ENCODE measurements at regions not wholly inside any gene's neighbourhood (a gene's known extent, or its start where the extent isn't known, plus 50 kb on each side); places are given as distances from the start of the nearest gene placed in this dataset.
"Not testable (repeated sequence)": the region's sequence is repeated elsewhere in the genome, so short reads cannot be mapped to it uniquely, and the experiment has no call there.

DNA sequence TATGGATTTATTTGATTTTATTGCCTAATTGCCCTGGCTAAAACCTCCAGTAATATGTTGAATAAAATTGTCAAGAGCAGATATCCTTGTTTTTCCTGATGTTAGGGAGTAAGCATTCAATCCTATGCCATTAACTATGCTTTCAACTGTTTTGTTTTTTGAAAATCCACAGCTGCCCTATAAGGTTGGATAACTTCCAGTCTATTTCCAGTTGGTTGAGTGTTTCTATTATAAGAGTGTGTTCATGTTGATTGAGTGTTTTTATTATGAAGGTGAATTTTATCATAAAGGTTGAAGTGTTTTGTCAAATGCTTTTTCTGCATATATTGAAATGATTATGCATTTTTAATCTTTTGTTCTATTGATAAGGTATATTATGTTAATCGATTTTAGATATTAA lies 149.9 kb upstream of the SCN7A start:
- no peak for DNase-seq (ENCODE audit: low read depth in 2 of 2)

DNA sequence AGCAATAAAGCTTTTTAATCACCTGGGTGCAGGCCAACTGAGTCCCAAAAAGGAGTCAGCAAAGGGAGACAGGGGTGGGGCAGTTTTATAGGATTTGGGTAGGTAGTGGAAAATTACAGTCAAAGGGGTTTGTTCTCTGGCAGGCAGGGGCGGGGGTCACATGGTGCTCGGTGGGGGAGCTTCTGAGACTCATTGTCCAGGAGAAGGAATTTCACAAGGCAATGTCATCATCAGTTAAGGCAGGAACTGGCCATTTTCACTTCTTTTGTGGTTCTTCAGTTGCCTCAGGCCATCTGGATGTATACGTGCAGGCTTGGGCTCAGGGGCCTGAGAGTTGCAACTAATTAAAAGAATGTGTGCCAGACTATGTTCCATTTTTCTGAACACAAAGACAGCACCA lies 147.5 kb upstream of the SCN7A start:
- DNase-seq (ENCODE audit: low read depth in 2 of 2): not testable (repeated sequence)

DNA sequence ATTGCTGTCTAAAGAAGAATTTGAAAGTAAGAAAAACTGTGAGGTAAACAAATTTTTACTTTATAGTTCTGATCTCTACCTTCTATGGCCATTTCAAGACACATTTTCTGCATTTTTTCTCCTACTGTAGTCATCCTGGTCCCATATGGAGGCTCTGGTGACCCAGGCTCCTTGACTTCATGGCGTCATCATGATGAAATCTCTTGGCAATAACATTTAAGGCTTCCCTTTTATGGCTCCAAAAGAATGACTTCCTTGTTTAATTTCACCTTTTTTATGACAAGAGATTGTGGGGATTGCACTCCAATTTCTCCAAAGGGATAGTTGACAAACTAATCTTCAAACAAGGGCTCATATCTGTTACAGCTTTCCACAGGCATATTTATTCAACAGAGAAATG lies 143.0 kb upstream of the SCN7A start:
- no peak for DNase-seq (ENCODE audit: low read depth in 2 of 2)

DNA sequence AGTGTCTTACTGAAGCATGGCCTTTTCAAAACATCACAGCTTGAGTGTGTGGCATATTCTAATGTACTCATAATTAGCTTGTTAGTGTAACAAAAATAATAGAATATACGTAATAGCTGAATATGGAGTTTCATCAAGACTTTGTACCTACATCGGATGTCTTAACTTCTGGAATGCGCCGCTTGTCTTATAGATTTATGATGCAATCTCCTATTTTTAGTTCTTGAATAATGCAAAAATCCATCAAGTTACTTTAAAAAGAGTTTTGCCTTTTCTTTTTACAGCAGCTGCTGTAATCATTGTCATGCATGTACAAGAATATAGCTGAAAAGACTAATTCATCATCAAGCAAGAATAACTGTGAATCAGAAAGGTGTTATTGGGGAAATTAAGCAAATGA lies 140.7 kb upstream of the SCN7A start:
- no peak for DNase-seq (ENCODE audit: low read depth in 2 of 2)

DNA sequence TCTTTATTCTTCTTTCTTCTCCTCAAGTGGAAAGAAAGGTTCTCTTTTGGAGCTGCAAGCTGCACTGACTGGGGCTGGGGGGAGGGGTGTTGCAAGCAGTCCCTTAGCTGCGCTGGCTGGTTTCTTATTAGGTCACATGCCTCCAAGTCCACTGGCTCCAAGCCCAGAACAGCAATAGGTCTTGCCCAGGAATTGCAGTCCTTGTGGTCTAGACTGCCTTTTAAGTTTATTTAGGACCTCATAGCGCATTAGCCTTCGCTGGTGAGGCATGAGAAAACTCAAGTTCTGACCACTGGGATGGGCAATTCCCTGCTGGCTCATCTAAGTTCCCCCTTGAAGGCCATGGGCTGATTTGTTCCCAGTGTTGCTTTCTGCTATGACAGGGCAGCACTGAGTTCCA lies 138.6 kb upstream of the SCN7A start:
- no peak for DNase-seq (ENCODE audit: low read depth in 2 of 2)

DNA sequence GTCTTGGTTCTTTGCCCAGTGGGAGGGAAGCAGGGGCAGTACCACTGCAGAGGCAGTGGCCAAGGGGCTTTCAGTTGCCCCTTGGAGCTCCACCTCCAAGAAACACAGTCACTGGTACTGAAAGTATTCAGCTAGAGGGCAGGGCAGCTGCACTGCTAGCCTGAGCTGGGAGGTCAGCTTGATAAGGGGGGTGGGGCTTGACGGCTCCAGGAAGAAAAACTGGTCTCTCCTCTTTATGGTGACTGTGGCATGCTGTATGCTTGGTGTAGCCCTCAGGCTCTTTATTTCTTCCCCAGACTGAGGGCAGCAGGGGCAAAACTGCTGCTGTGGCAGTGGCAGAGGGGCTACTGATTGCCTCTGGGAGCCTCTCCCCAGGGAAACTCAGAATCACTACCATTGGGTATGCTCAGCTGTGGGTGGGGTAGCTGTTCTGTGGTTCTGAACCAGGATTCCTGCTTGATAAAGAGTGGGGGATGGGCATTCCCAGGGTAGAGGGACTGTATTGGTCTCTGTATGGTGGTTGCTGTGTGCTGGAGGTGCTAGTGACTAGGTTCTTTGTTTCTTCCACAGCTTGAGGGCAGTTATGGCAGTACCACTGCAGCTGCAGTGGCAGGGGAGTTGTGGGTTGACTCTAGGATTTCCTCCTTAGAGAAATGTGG lies 134.6 kb upstream of the SCN7A start:
- no peak for DNase-seq (ENCODE audit: low read depth in 2 of 2)

DNA sequence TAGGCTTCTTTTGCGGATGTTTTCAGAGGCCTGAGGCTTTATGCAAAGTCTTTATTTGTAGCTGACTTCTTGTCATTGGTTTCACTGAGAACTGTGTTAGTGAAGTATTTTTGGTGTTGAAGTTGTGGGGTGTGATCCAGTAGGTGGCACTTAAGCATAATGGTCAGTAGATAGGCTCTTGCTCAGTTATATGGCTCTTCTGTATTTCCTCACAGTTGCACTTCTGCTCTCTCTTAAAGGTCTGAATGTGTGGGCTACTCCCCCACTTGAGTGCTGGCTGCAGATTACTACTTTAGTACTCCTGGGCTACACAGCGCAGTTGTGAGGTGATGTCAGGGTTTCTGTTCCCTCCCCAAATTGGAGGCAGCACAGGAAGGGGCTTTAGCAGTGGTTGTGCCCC lies 133.8 kb upstream of the SCN7A start:
- no peak for DNase-seq (ENCODE audit: low read depth in 2 of 2)

DNA sequence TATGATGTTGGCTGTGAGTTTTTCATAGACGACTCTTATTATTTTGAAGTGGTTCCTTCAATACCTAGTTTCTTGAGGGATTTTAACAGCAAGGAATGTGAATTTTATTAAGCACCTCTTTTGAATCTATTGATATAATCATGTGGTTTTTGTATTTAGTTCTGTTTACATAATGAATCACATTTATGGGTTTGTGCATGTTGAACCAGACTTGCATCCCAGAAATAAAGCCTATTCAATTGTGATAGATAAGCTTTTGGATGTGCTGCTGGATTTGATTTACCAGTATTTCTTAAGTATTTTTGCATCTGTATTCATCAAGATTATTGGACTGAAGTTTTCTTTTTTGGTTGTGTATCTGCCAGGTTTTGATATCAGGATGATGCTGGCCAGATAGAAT lies 131.6 kb upstream of the SCN7A start:
- no peak for DNase-seq (ENCODE audit: low read depth in 2 of 2)

DNA sequence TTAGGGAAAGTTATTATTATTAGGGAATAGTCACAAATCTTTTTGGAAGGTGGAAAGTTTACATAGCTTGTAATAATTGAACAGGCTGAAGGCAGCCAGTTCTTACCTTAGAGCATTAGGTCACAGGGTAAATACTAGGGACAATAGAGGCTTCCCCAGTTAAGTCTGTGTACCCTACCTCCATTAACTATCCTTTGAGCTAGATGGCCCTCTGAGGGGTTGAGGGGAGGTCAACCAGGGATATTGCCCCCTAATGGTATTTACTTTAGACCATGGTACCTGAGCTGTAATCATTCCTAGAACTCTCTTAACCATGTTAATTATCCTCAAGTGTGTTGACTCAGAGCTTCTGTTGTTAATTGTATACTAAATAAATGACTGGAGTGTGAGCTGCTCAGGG lies 120.5 kb upstream of the SCN7A start:
- DNase-seq (ENCODE audit: low read depth in 2 of 2): no peak

DNA sequence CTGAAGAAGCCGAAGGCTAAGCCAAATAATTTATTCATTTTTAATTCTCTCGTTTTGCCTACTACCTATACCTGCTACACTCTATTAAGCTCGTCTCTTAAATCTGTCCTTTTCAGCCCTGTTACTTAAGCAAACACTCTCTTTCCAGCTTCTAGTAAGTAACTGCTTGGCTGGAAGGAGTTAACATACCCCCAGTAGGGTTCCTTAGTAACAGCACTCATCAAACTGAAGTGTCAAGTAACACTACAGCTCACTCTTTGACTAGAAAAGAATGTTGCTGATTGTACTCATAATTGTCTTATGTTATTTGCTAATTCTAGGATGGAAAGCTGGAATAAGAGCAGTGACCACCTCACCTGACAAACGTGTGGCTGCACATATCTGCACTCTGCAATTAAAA lies 120.0 kb upstream of the SCN7A start:
- DNase-seq (ENCODE audit: low read depth in 2 of 2): no peak

DNA sequence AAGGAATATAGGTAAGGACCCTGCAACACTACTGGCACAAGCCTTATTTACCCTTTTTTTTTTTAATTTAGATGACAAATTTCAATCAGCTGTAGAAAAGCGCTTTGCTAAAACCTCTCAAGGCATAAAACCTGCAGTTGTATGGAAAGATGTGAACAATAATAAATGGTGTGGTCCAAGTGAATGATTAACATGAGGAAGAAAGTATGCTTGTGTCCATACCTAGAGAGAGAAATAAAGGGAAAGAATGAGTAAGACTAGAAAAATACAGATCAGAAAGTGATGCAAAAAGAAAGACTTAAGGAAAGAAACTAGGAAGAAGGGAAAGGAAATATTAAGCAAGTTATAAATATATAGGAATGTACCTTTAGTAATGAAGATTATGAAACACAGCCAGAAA lies 119.2 kb upstream of the SCN7A start:
- DNase-seq (ENCODE audit: low read depth in 2 of 2): no peak

DNA sequence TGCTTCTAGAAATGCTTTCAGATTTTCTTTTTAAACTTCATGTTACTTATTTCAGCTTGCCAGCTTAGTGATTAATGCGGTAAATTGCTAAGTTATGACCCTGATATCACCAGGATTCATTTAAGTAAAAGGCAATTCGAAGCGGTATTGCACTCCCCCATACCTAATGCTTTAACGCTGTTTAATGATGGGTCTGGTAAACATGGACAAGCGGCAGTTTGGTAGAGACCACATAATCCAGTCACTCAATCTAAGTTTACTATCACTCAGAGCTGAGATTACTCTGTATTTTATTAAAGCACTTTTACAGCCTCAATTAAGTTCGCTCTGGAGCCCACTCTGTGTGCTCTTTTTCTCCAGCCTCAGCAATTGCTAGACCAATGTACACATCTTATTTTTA lies 118.2 kb upstream of the SCN7A start:
- no peak for DNase-seq (ENCODE audit: low read depth in 2 of 2)

DNA sequence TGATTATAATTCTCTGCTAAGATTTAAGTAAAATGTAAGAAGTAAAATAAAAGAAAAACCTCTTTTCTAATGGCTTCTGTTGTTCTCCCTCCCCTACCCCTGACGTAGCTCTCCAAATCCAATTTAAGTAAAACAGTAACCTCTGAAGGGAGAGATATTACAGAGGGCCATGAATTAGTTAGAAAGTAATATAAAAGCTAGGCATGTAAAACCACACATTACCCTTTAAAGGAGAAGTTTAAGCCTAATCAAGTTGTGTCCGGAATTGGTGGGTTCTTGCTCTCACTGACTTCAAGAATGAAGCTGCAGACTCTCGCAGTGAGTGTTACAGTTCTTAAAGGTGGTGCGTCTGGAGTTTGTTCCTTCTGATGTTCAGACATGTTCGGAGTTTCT lies 116.9 kb upstream of the SCN7A start:
- DNase-seq (ENCODE audit: low read depth in 2 of 2): no peak

DNA sequence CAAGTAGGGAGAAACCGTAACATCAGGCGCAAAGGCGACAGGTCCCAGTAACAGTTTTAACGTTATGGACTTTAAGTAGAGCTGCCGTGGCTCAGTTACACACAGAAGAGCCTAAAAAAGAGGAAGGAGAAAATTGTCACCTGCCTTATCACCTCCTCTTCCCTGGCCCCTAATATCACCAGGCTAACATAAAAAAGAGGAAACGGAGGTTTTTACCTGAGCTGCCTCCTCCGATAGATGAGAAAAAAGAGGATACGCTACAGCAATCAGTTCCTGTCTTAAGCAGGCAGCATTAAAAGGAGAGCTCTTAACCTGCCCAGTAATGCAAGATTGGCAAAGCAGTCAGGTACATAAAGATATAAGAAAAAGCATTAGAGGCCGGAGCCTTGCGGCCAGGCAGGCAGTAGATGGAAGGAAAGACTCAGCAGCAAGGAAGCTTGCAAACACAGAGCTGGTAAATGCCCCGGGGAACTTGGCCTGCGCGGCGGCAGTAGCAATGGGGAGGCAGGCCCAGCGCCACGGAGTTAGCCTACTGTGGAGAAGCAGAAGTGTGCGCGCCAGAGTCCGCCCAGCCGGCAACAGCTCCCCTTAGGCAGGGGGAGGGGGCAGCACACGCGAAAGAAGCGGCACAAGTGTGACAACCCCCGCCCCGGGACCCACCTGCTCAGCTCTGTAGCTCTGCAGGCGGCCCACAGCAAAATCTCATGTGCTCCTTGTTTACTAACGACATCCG lies 116.3 kb upstream of the SCN7A start:
- no peak for DNase-seq (ENCODE audit: low read depth in 2 of 2)

DNA sequence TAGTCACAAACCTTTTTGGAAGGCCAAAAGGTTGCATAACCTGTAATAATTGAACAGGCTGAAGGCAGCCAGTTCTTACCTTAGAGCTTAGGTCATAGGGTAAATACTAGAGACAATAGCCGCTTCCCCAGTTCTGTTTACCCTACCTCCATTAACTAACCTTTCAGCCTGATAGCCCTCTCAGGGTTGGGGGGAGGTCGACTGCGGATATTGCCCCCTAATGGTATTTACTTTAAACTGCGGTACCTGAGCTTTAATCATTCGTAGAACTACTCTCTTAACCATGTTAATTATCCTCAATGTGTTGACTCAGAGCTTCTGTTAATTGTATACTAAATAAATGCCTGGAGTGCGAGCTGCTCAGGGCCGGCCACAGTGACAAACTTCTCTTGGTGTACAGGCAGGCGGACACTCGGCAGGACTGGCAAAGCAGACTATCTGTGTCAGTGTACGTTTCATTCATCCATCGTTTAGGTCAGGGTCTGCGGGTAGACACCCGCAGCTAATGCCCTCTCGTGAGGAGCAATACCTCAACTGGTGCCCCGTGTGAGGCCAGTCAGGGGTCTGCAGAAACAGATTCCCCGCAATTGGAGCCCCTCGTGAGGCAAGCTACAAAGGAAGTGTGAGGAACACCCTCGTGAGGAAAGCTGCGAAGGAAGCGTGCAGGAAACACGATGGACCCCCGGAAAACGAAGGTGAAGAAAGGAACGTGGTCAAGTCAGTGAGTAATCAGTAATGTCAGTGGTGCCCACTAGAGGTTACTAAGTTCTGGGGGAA lies 115.3 kb upstream of the SCN7A start:
- no peak for DNase-seq (ENCODE audit: low read depth in 2 of 2)

DNA sequence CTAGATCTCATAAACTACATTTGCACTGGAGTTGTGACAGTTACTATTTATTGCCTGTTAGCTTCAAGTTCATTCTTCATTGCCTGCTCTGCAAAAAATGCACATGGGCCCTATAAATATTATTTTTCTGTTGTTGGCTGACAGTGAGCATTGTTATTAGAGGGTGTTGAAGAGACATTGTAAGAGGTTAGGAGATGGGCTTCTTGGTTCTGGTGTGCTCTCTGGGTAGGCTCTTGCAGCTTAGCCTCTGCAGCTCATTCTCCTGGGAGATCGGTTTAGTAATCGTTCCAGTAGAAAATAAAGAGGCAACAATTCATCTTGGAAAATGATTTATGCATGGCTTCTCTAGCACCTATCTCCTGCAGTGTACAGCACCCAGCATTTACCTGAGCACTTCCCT lies 113.8 kb upstream of the SCN7A start:
- DNase-seq (ENCODE audit: low read depth in 2 of 2): no peak

DNA sequence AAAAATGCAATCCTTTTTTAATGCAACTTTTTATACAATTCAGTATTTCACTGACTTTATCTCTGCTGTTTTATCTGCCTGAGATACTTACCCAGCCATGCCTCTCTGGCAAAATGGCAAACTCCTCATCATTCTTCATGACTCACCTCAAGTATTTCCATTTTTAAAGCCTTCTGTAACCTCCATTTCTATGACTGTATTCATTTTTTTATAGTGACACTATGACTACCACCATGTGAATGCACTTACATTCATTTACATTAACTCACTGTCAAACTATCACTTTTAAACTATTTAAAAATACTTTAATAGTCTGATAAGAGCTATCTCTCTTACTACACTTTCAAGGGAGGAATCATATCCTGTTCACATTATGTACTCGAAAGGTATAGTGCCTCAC lies 99.4 kb upstream of the SCN7A start:
- no peak for DNase-seq (ENCODE audit: low read depth in 2 of 2)

DNA sequence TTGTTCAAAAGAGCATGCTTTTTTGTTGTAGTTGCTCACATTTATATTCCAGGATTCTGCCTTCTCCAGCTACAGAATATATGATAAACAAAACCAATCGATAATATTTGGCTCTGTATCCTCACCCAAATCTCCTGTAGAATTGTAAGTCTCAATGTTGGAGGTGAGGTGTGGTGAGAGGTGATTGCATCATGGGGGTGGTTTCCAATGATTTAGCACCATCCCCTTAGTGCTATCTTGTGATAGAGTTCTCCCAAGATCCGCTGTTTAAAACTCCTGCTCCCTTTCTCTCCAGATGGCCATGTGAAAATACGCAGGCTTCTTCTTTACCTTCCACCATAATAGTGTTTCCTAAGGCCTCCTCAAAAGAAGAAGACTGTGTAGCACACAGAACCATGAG lies 98.7 kb upstream of the SCN7A start:
- no peak for DNase-seq (ENCODE audit: low read depth in 2 of 2)

DNA sequence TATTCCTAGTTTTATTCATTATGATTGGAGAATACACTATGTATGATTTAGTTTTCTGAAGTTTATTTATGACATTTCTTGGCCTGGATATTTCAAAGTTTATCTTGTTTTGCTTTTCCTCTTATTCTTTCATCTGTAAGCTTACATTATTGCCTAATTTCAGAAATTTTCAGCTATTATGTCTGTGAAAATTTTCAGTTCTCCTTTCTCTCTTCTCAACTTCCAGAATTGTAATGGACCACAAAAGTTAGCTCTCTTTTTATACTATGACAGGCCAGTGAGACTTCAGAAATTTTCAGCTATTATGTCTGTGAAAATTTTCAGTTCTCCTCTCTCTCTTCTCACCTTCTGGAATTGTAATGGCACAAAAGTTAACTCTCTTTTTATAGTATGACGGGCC lies 97.2 kb upstream of the SCN7A start:
- DNase-seq (ENCODE audit: low read depth in 2 of 2): no peak

DNA sequence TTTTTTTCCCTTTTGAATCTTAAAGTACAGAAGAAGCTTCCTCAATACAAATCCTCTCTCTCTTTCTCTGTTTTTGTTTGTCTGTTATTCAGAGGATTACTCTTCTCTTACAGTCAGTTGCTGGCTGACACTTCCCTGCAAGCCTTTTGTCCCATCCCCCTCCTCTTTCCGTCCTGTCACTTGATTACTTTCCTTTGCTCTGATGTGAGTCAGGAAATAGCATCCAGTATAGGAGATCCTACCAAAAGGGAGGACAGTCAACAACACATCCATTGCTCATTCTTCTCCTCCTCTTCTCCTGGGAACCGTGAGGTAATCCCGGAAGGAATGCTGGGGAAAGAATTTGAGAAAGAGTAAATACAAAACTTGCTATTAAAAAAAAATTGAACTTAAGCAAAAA lies 79.3 kb upstream of the SCN7A start:
- peak in 1 of 2 donors; percentile 1 for DNase-seq (ENCODE audit: low read depth in 2 of 2)

DNA sequence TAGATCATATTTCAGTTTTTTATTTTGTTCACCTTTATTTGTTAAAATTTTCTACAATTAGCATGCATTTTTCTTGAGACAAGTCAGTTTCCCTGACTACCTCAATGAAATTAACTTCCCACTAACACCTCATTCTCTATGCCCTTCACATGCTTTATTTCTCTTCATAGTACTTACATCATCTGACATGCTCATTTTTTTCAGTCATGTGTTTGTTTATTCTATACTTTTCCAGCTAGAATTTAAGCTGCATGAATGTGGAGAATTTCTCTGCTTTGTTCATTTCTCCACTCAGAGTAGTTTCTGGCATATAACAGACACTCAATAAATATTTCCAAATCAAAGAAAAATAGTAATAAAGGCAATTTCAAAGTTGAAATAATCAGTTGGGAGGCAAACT lies 78.9 kb upstream of the SCN7A start:
- no peak for DNase-seq (ENCODE audit: low read depth in 2 of 2)

DNA sequence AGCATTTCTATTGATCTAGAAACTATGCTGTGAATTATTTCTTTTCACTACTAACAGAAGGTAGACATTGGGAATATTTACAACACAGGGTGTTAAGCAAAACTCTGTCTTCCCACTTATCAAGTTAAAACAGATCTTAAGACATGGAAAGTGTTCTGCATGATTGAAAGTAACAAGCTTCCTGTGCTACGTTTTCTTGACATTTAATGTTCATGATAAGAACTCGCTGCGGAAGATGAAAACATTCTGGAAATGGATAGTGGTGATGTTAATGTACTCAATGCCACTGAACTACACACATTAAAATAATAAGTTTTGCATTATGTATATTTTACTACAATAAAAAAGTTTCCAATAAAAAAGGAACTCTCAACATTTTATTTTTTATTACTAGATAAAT lies 74.4 kb upstream of the SCN7A start:
- DNase-seq (ENCODE audit: low read depth in 2 of 2): no peak

DNA sequence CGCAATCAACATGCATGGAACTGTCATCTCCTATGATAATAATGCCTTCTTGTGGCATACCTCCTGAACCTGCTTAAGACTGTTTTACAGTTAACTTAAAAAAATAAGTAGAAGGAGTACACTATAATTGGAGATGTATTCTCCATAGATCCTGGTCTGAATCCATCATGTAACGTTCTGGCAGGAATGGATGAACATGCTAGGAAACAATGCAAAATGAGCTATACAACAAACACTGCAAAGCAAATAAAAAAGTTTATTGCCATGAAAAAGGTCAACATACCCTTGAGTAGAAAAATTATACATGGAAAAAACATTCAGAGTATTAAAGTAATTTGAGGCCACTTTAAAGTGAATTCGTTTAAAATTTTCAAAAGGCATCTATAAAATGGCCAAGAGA lies 71.5 kb upstream of the SCN7A start:
- no peak for DNase-seq (ENCODE audit: low read depth in 2 of 2)
